NCI-H69 (cell line): ENCODE measurements at regions not wholly inside any gene's neighbourhood (a gene's known extent, or its start where the extent isn't known, plus 50 kb on each side); places are given as distances from the start of the nearest gene placed in this dataset.

Experiments
- DNase-seq: peaks from one replicate; lab custom pipeline; 2025; lab: John Stamatoyannopoulos, UW

GRCh38 chr10:78394047-78394446, 360.4 kb downstream of the RPS24 start:
- no peak for DNase-seq

GRCh38 chr10:78395162-78395561, 361.5 kb downstream of the RPS24 start:
- DNase-seq, result no peak

- no peak for DNase-seq
These were observed 363.1 kb downstream of the RPS24 start for GRCh38 chr10:78396754-78397153.

- no peak for DNase-seq
These were observed 364.1 kb downstream of the RPS24 start for GRCh38 chr10:78397786-78398185.

- DNase-seq, result no peak
These were observed 364.7 kb downstream of the RPS24 start for GRCh38 chr10:78398382-78398781.

GRCh38 chr10:78401624-78402367, 368.1 kb downstream of the RPS24 start:
- no peak for DNase-seq

GRCh38 chr10:78402591-78402990, 368.9 kb downstream of the RPS24 start:
- no peak for DNase-seq

GRCh38 chr10:78403781-78404180, 370.1 kb downstream of the RPS24 start:
- DNase-seq, result no peak

GRCh38 chr10:78404296-78404695, 370.6 kb downstream of the RPS24 start:
- no peak for DNase-seq

GRCh38 chr10:78405231-78405630, 371.6 kb downstream of the RPS24 start:
- DNase-seq, result no peak

- no peak for DNase-seq
These were observed 372.1 kb downstream of the RPS24 start for GRCh38 chr10:78405736-78406135.

GRCh38 chr10:78406648-78407008, 373.0 kb downstream of the RPS24 start:
- no peak for DNase-seq

- DNase-seq, result peak; percentile 84
These were observed 373.5 kb downstream of the RPS24 start for GRCh38 chr10:78407009-78407711.

- DNase-seq, result no peak
These were observed 374.3 kb downstream of the RPS24 start for GRCh38 chr10:78407966-78408365.

GRCh38 chr10:78408671-78409472, 375.2 kb downstream of the RPS24 start:
- no peak for DNase-seq

- DNase-seq, result no peak
These were observed 376.6 kb downstream of the RPS24 start for GRCh38 chr10:78410046-78410965.

- no peak for DNase-seq
These were observed 378.1 kb downstream of the RPS24 start for GRCh38 chr10:78411716-78412115.

GRCh38 chr10:78412605-78413004, 378.9 kb downstream of the RPS24 start:
- no peak for DNase-seq

- DNase-seq, result no peak
These were observed 379.7 kb downstream of the RPS24 start for GRCh38 chr10:78413076-78414055.

GRCh38 chr10:78414380-78414779, 380.7 kb downstream of the RPS24 start:
- no peak for DNase-seq

- no peak for DNase-seq
These were observed 381.4 kb downstream of the RPS24 start for GRCh38 chr10:78415111-78415510.
